OCI-LY3 (cell line): ENCODE measurements at regions not wholly inside any gene's neighbourhood (a gene's known extent, or its start where the extent isn't known, plus 50 kb on each side); places are given as distances from the start of the nearest gene placed in this dataset.
"Not testable (repeated sequence)": the region's sequence is repeated elsewhere in the genome, so short reads cannot be mapped to it uniquely, and the experiment has no call there.

Experiments
- H2AFZ ChIP-seq: fragments of 200-600, 300-600 bp; shearing (Covaris generic); 2 replicates; pipeline ENCODE4 v1.6.0; 2014; ENCODE audit warnings: antibody characterized with exemption, low read depth, low read length
- H3K27ac ChIP-seq: fragments of 200-600, 300-600 bp; sonication (generic); 2 replicates; pipeline ENCODE4 v1.5.1; 2014; ENCODE audit warnings: mild to moderate bottlenecking, low read length, moderate library complexity, mixed read lengths
- H3K27me3 ChIP-seq: fragments of 200-600, 300-600 bp; sonication (generic); 2 replicates; pipeline ENCODE4 v1.6.1; 2014; ENCODE audit warnings: low read depth, low read length, mixed read lengths
- H3K36me3 ChIP-seq: fragments of 200-600, 300-600 bp; sonication (generic); replicated peaks from 2 replicates; pipeline ENCODE3; 2014; ENCODE audit warnings: low read depth, low read length, mixed read lengths
- H3K4me1 ChIP-seq: fragments of 300-600, 200-600 bp; sonication (generic); 2 replicates; pipeline ENCODE4 v1.6.1; 2014; ENCODE audit warnings: low read length, mixed read lengths
- H3K4me2 ChIP-seq: fragments of 200-600, 300-600 bp; sonication (generic); 2 replicates; pipeline ENCODE4 v1.6.1; 2014; ENCODE audit warnings: low read length, mixed read lengths
- H3K4me3 ChIP-seq: fragments of 300-600, 200-600 bp; sonication (generic); 2 replicates; pipeline ENCODE4 v1.5.1; 2014; ENCODE audit warnings: antibody characterized with exemption, mild to moderate bottlenecking, low read length, moderate library complexity
- H3K79me2 ChIP-seq: fragments of 300-600, 200-600 bp; shearing (Covaris generic); 2 replicates; pipeline ENCODE4 v1.6.1; 2014; ENCODE audit warnings: mild to moderate bottlenecking, low read length, mixed read lengths
- H3K9ac ChIP-seq: fragments of 300-600, 200-600 bp; shearing (Covaris generic); 2 replicates; pipeline ENCODE4 v1.6.0; 2014; ENCODE audit warnings: mild to moderate bottlenecking, low read length, moderate library complexity
- H3K9me3 ChIP-seq: fragments of 200-600, 300-600 bp; shearing (Covaris generic); 2 replicates; pipeline ENCODE4 v1.6.1; 2014; ENCODE audit warnings: low read length, mixed read lengths; ENCODE audit not compliant: insufficient read depth
- H4K20me1 ChIP-seq: fragments of 200-600, 300-600 bp; sonication (generic); 2 replicates; pipeline ENCODE4 v1.6.1; 2016; ENCODE audit warnings: low read length, mixed read lengths; ENCODE audit not compliant: insufficient read depth
- CTCF ChIP-seq: fragments of 200-600, 300-600 bp; sonication (generic); IDR thresholded peaks from 2 replicates; pipeline ENCODE4 v1.5.1; 2014; ENCODE audit warnings: antibody characterized with exemption, low read length, low read depth
- EZH2phosphoT487 ChIP-seq: fragments of 200-600 bp; shearing (Covaris generic); IDR thresholded peaks from 2 replicates; pipeline ENCODE4 v1.6.1; 2018; ENCODE audit warnings: antibody characterized with exemption, mixed run types, low read depth

GRCh38 chr3:81839504-81840094, 78.2 kb upstream of the GBE1 start:
- TF ChIP-seq EZH2phosphoT487 (no peak), CTCF (no peak)
- Histone ChIP-seq H3K79me2 (no peaks in the 10 kb centered on the region), H2AFZ (no peak overlapping the region), H3K27me3 (no peaks in the 10 kb centered on the region), H3K4me3 (no peak overlapping the region), H4K20me1 (no peaks in the 10 kb centered on the region), H3K9me3 (no peaks in the 10 kb centered on the region), H3K9ac (no peak overlapping the region), H3K27ac (no peak overlapping the region), H3K4me1 (peaks cover 16% of the 10 kb centered on the region), H3K4me2 (no peak overlapping the region), H3K36me3 (peaks cover 5% of the 10 kb centered on the region)

- TF ChIP-seq EZH2phosphoT487 (no peak), CTCF (no peak)
- Histone ChIP-seq H3K4me1 (peaks cover 16% of the 10 kb centered on the region), H3K79me2 (no peaks in the 10 kb centered on the region), H4K20me1 (no peaks in the 10 kb centered on the region), H3K9ac (no peak overlapping the region), H3K36me3 (peaks cover 5% of the 10 kb centered on the region), H3K4me2 (peak overlapping the region; percentile 9; the same call in 1 of the 2 replicates), H3K27ac (no peak overlapping the region), H3K9me3 (no peaks in the 10 kb centered on the region), H3K4me3 (no peak overlapping the region), H2AFZ (no peak overlapping the region), H3K27me3 (no peaks in the 10 kb centered on the region)
Measured at GRCh38 chr3:81838457-81838856, 77.0 kb upstream of the GBE1 start.

GRCh38 chr3:81837071-81837593, 75.7 kb upstream of the GBE1 start:
- Histone ChIP-seq H3K27me3 (no peaks in the 10 kb centered on the region), H3K27ac (no peak overlapping the region)
- no peak for TF ChIP-seq CTCF
- no peak for TF ChIP-seq EZH2phosphoT487

GRCh38 chr3:81829937-81830336, 68.5 kb upstream of the GBE1 start:
- Histone ChIP-seq H3K9ac (no peak overlapping the region), H3K36me3 (no peaks in the 10 kb centered on the region), H3K27ac (no peak overlapping the region), H3K27me3 (no peaks in the 10 kb centered on the region), H3K9me3 (no peaks in the 10 kb centered on the region), H3K4me3 (no peak overlapping the region), H2AFZ (no peak overlapping the region), H3K4me2 (no peak overlapping the region), H3K4me1 (peaks cover 2% of the 10 kb centered on the region; the same call in 1 of the 2 replicates), H4K20me1 (no peaks in the 10 kb centered on the region), H3K79me2 (no peaks in the 10 kb centered on the region)
- TF ChIP-seq CTCF (no peak), EZH2phosphoT487 (no peak)

More at GRCh38 chr3:81837071-81837593, 75.7 kb upstream of the GBE1 start:
- Histone ChIP-seq H3K9me3 (no peaks in the 10 kb centered on the region), H2AFZ (no peak overlapping the region), H3K9ac (no peak overlapping the region), H3K4me1 (peaks cover 16% of the 10 kb centered on the region), H3K36me3 (peaks cover 5% of the 10 kb centered on the region), H3K4me3 (no peak overlapping the region), H3K79me2 (no peaks in the 10 kb centered on the region), H4K20me1 (no peaks in the 10 kb centered on the region), H3K4me2 (no peak overlapping the region)

GRCh38 chr3:81829272-81829671, 67.8 kb upstream of the GBE1 start:
- not testable (repeated sequence) for H3K36me3 ChIP-seq

More at GRCh38 chr3:81829272-81829671, 67.8 kb upstream of the GBE1 start:
- not testable (repeated sequence) for H3K27ac ChIP-seq, H3K4me3 ChIP-seq, H3K27me3 ChIP-seq, H3K4me1 ChIP-seq, H4K20me1 ChIP-seq, H3K79me2 ChIP-seq, H3K9ac ChIP-seq, H3K9me3 ChIP-seq, H3K4me2 ChIP-seq, H2AFZ ChIP-seq
